ENCODE measurements at regions not wholly inside any gene's neighbourhood (a gene's known extent, or its start where the extent isn't known, plus 50 kb on each side); places are given as distances from the start of the nearest gene placed in this dataset.
"Not testable (repeated sequence)": the region's sequence is repeated elsewhere in the genome, so short reads cannot be mapped to it uniquely, and the experiment has no call there.

DNA sequence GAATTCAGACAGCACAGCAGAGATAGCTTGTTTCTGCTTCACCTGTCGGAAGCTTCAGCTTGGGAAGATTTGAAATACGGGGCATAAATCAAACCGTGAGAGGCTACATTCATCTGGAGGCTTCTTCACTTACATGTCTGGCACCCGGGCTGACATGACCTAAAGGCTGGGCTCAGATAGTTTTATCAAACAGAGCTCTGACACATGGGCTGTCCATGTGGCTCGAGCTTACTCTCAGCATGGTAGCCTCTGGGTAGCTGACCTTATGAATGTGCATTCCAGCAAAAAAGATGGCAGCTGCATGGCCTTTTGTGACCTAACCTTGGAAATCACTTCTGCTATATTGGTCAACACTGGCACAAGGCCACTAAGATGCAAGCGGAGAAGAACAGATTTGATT is 414.5 kb downstream of the NDFIP2 start:
- in situ Hi-C loops (cut with MboI; ENCODE audit: low sequenced_read_pairs), result no loop called here

DNA sequence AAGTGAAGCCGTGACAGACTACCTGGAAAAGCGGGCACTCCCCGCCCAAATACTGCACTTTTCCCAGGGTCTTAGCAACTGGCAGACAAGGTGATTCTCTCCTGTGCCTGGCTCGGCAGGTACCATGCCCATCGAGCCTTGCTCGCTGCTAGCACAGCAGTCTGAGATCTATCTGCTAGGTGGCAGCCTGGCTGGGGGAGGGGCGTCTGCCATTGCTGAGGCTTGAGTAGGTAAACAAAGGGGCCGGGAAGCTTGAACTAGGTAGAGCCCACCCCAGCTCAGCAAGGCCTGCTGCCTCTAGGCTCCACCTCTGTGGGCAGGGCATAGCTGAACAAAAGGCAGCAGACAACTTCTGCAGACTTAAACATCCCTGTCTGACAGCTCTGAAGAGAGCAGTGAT is 406.3 kb downstream of the NDFIP2 start:
- in situ Hi-C loops (cut with MboI; ENCODE audit: low sequenced_read_pairs), result not testable (repeated sequence)

DNA sequence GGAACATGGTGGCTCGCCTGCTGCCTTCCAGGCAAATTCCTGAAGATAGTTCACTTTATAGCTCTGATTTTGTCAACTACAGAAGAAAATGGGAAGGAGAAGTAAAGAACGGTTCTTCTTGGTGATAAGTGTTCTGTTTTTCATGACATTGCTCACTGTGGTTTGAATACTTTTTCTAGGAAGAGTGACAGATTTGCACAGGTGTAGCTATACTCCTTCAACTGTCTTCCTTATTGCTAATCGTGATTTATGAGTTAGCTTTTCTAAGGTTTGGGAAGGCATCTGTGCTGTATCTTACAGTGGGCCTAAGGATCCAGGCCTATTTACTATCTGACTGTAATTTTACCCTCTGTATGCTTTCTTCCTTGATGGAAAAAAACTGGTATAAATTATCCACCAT is 405.6 kb downstream of the NDFIP2 start:
- in situ Hi-C loops (cut with MboI; ENCODE audit: low sequenced_read_pairs), result no loop called here

DNA sequence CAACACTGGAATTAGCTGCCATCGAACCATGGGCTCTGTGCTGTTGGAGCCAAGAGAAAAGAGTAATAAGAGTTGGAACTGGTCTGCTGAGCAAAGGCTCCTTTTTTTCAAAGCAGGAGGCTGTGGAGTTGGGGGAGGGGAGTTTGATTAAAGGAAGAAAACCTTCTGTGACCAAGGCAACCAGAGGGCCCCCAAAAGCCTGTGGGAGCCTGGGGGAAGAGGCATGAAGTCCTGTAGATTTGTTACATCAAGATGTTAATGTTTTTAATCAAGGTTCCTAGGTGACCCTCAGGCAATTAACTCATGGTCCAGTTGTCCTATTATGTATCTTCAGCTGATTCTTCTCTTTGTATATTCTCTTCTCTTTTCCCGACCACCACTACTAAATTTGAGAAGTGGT is 403.9 kb downstream of the NDFIP2 start:
- in situ Hi-C loops (cut with MboI; ENCODE audit: low sequenced_read_pairs), result no loop called here

DNA sequence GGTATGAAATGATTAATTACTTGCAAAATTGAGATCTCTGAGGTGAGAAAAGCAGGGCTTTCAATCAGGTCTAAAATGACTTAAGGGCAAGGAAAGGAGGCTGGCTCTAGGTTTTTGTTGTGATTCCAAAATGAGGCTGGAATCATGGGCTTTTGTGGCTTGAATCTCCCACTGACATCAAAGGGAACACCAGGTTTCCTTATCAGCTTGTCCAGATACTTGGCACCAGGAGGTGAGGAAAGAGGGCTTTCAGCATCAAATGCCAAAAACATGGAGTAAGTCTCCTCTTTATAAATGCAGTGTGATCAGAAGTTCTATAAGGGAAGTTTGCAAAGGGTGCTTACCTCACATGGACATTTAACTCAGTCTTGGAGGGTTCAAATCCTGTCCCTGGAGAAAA is 402.3 kb downstream of the NDFIP2 start:
- in situ Hi-C loops (cut with MboI; ENCODE audit: low sequenced_read_pairs), result no loop called here

DNA sequence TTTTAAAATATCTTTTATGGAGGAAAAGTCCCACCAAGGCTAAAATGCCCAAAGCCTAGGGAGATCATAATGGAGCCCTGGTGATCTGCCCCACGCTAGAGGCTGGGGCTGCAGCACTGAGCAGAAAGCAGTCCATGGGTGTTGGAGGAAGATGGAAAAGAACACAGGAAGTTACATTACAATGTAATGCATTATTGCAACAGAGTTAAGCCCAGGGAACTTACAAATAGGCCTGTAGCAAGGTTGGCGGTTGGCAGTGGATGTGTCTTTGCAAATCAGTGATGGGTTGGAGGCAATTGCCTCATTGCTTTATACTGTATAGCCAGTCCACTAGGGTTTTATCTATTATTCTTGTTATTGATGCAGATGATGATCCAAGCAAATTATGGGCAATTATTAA is 399.9 kb downstream of the NDFIP2 start:
- in situ Hi-C loops (cut with MboI; ENCODE audit: low sequenced_read_pairs), result no loop called here

DNA sequence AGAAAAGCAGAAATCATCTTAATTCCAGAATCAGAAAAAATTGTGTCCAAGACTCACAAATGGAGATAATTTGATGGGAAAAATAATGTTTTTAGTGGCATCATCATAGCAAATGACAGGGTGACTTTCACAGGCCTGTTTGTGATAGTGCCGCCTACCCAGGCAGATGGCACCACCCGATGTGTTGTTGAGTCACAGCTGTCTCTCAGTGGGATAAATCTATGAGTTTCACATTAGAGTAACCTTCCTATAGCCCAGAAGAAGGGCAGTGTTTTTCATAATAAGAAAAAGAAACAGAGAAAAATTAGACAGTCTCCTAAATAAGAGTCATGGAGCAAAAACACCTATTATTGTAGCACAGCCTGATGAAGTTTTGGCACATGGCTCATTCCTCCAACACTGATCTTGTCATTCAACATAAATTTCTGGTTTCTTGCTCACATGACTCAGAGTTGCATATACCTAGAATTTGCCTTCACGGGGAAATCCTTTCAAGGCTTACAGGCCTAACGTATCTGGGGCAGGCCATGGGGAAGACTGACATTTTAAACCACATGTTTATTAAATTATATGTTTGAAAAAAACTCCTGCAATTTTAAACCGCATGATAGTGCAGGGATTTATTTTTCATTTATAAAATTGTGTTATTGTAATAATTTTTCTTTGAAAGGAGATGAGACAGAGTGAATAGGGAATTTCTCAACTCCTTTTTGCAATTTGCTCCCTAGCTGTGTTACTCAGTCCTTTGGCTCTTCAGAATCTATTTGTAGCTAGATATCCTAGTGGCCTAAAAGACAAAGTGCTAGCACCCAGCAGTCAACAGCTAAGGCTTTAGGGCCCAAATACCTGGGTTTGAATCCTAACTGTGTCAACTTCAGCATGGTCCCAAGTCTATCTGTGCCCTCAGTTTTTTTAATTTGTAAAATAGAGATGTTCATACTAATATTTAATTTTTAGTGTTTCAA is 393.7 kb downstream of the NDFIP2 start:
- in situ Hi-C loops (cut with MboI; ENCODE audit: low sequenced_read_pairs), result no loop called here

DNA sequence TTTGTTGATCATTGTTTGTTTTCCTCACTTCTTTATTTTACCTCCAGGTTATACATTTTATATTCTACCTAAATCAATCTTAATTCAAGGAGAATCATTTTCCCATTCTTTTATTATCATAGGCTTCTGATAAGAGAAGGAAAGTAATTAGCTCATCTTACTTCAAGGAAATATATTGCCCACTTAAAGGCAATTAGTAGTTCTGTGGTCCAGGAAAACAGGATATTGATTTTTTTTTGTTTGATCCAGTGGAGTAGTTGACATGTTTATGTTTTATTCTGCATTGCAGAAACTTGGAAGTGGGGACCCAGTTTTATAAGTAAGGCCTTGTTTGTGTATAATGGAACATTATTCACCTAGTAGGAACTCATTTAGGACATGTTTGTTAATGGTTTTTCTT is 390.6 kb downstream of the NDFIP2 start:
- in situ Hi-C loops (cut with MboI; ENCODE audit: low sequenced_read_pairs), result no loop called here

DNA sequence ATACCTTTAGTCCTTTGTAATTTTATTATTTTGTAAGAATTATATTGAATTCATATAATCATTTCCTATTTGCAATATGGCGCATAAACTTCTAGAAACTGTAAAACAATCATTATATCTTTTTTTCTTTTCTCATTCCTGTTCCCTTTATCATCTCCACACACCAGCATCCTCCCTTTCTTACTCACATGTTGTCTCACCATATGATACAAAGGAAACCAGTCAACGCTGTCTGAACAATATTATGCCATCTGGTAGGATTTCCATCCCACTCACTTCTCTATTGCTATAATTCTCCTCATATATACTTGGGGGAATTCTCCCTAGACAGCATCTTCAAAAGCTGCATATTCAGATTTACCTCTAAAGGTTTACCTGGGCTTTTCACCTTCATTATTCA is 389.8 kb downstream of the NDFIP2 start:
- in situ Hi-C loops (cut with MboI; ENCODE audit: low sequenced_read_pairs), result no loop called here

DNA sequence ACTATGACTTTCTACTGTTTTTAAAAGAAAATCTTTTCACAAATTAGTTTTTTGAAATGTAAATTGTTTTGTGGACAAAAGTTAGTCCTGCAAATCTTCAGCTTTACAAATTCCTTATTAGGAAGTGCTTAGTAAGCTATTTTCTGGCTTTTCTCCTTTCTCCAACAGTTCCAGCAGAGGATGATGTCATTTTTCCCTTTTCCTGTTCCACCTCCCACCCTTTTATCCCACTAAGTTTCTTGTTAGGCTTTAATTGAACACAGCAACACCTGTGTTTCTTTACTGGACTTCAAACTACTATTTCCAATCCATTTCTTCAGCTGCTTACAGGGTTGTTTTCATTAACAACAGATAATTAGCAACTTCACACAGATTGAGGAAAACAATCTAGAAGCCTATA is 389.2 kb downstream of the NDFIP2 start:
- in situ Hi-C loops (cut with MboI; ENCODE audit: low sequenced_read_pairs), result no loop called here

DNA sequence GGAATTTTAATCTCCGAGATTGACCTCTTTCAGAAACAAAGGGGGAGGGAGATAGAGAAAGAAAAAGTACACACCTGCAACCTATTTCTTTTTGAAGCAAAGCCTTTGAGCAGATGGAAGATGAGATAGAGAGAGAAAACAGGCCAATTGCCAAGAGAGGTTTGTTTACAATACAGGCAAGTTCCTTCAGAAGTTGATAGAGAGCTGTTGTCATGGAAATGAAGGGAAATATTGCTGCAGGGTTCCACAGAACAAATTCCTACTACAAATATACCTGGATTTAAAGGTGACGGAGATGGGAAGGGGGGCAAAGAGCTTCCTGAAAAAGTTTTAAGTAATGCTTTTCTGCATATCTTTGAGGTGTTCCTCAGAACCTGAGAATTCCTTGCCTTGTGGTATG is 388.4 kb downstream of the NDFIP2 start:
- in situ Hi-C loops (cut with MboI; ENCODE audit: low sequenced_read_pairs), result no loop called here

DNA sequence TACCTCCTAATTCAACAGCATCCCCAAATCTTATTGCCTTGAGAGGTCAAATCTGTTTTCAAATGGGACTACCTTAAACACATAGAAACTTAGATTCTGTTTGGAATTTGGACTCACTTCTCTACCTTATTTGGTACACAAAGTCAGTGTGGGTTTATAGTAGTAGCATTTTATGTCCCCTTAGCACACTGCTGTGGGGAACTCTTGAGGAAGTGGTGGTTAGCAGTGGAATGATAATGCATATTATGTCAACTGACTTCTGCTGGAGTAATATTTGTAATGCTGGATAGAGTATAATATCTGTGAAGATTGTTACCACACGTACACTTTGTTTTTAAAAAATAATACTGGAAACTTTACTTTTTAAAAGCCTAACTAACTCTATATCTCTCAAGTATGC is 386.3 kb downstream of the NDFIP2 start:
- in situ Hi-C loops (cut with MboI; ENCODE audit: low sequenced_read_pairs), result no loop called here

DNA sequence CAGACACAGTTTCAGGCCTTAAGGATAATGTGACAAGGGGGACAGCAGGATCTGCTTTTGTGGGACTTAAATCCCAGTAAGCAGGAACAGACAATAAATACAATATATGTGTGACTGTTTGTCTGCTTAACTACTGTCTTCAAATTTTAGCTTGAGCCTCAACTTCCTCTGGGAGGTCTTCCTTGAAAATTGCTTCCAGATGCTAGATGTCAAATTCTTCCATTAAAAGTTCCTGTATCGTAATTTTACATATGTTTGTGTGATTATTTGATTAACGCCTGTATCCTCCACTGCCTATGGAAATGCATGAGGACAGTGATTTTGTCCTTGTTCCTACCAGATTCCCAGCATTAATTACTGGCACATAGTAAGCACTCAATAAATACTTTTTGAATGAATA is 385.5 kb downstream of the NDFIP2 start:
- in situ Hi-C loops (cut with MboI; ENCODE audit: low sequenced_read_pairs), result no loop called here

DNA sequence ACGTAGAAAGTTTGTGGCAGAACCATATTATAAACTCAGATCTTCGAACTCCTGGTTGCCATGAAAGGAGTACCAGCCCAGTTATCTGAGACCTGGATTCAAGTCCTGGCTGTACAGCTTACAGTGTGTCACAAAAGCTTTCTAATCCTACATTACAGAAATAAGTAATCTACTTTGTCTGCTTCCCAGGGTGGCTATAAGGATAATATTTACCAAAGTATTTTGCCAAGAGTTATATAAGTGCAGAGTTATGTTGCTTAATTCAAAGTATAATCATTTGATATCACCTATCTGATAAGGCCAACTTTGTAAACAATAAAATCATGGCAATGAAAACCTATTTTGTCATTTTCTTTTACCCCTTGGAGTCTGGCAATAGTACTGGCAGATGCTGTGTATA is 381.6 kb downstream of the NDFIP2 start:
- in situ Hi-C loops (cut with MboI; ENCODE audit: low sequenced_read_pairs), result no loop called here

DNA sequence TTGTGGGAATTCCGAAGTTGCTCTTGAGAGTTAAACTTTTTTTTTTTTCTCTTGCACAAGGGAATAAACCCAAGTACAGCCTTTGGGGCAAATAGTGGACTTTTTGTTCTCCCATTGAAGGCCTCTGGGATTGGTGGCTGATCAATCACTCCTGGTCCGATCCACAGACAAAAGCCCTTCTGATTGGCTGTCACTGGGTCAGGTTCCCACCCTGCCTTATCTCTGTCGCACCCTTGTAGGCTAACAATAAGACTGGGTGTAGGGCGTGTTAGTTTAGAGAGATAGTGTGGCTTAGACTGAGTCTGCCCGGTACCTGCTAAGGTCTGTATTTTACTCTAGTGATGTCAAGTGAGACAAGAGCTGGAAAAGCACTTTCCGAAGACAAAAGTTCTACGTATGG is 380.8 kb downstream of the NDFIP2 start:
- in situ Hi-C loops (cut with MboI; ENCODE audit: low sequenced_read_pairs), result no loop called here

DNA sequence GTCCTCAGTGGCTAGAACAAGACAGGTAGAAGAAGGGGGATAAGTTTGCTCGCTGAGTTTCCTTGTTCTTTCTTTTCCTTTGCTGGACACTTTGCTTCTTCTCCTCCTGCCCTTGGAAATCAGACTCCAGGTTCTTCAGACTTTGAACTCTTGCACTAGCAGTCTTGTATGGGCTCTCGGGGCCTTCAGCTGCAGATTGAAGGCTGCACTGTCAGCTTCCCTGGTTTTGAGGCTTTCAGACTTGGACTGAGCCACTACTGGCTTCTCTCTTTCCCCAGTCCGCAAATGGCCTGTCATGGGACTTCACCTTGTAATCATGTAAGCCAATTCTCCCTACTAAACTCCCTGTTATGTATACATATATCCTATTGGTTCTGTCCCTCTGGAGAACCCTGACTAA is 379.8 kb downstream of the NDFIP2 start:
- in situ Hi-C loops (cut with MboI; ENCODE audit: low sequenced_read_pairs), result no loop called here

DNA sequence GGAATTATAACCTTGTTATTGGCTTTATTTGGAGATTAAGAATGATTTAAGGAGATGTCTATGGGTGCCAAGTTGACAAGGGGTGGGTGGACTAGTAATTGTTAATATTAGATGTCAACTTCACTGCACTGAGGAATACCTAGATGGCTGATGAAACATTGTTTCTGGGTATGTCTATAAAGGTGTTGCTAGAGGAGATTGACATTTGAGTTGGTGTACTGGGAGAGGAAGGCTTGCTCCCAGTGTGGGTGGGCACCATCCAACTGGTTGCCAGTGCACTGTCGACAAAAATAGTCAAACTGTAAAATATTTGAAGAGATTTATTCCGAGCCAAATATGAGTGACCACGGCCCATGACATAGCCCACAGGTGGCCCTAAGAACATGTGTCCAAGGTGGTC is 378.8 kb downstream of the NDFIP2 start:
- in situ Hi-C loops (cut with MboI; ENCODE audit: low sequenced_read_pairs), result no loop called here

DNA sequence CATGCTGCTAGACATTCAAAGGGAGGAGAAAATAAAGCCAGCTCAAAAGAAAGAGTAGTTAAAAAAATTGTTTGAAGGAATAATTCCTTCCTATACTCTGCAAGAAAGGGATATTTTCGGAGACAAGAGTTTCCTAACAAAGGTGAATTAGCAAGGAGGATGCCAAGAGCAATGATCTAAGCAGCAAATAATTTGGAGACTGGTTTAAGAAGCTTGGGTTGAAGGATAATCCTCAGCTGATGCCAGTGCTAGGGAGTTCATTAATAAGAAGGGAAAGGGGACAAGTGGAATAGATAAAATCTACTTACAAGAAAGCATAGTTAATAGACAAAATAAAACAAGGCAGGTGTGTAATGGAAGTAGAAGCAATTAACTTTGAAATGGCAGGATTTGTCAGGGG is 372.3 kb downstream of the NDFIP2 start:
- in situ Hi-C loops (cut with MboI; ENCODE audit: low sequenced_read_pairs), result no loop called here

DNA sequence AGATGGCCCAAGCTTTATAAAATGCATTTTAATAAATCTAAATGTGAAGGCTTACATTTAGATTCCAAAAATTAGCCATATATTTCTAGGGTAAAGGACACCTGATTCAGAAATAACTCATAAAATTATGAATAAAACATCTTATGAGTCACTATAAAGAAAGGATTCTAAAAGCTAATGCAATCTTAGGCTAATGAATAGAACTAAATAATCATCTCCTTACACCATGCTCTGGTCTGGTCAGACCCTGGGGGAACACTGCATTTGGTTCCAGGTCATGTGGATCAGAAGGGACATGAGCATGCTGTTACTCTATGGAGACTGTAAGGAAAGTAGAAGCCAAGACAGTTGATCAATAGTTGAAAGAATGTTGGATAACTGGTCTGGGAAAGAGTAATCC is 370.4 kb downstream of the NDFIP2 start:
- in situ Hi-C loops (cut with MboI; ENCODE audit: low sequenced_read_pairs), result no loop called here

DNA sequence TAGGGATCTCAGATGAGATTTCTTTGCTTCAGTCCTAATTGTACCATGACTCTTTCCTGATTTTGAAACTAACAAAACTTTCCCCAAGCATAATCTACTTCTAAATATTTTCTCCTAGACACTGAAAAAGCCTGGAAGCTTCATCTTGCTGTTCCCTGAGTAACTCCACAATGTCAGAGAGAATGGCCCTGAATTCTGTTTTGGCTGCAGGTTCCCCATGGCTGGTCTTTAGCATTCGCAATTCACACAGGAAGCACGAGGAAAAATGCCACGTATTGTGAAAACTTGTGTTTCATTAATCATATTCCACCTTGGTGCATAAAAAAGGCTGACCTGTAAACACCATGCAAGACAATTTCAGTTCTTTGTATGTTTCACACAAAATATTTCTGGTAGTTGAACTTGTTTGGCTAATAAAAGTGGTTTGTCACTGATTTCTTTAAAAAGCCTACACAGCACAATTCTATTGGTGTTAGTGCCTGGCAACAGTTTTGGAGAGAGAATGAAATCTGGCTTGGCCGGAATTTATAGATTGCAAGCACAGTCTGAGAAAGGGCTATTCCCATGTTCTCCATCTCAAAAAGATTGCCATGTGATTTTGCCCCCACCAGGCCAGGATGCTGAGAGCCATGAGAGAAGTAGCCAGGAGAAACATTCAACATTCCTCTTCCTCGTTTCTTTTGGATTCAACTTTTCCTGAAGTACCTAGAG is 367.1 kb downstream of the NDFIP2 start:
- in situ Hi-C loops (cut with MboI; ENCODE audit: low sequenced_read_pairs), result no loop called here

DNA sequence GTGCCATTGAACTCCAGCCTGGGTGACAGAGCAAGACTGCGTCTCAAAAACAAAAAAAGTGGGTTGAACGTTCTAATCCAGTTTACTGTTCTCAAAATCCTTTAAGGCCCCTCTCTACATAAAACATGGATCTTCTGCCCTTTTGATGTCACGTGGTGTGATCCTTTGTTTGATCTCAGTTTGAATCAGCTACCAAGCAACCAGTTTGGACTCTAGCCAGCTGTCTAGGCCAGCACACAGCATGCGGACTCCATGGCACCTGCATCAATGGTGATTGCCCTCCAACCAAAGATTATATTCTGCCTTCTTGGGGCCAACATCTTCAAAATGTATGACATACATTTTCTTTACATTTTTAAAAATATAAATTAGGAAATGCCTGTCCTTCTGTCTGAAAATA is 365.4 kb downstream of the NDFIP2 start:
- in situ Hi-C loops (cut with MboI; ENCODE audit: low sequenced_read_pairs), result no loop called here

DNA sequence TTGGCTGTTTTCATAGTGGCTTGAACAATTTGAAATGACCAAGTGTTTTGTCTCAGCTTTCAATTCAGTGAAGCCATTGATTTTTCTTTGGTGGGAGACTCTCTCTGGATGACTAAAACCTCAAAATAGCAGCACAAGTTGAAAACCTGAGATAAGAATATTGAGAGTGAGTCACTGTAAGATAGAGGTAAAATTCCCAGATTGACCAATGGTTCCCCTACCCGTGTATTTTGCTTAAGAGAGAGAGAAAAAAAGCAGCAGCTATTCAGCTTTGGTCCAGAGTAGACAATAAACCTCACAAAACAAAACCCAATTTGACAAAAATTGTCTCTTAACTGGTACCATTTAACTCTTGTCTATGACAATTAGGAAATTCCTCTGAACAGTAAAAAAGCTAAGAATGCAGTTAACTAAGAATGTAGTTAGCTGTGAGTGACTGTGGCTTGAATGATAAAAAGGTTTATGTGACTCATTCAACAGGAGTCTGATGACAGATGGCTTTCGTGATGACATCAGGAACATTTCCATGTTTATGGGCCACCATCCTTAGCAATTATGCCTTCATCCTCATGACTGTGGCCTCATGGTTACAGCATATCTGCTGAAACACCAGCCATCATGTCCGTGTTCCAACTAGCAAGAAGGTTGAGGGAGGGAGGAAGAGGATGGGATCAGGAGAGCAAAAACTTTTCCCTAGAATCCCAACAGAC is 356.9 kb downstream of the NDFIP2 start:
- in situ Hi-C loops (cut with MboI; ENCODE audit: low sequenced_read_pairs), result no loop called here

All from HL-60/S4 treated with phorbol 12-myristate 13-acetate at 8.2 ng/mL for 4 days and 3 days (cell line).